ENCODE measurements at regions not wholly inside any gene's neighbourhood (a gene's known extent, or its start where the extent isn't known, plus 50 kb on each side); places are given as distances from the start of the nearest gene placed in this dataset.

GRCh38 chr7:115083935-115084334 lies 162.0 kb downstream of the MDFIC start:
- no peak for TF ChIP-seq CTCF (IDR thresholded peaks at IDR 0.05; ENCODE audit: extremely low read depth in 1 of 2, insufficient read depth in 1 of 2, low read depth in 1 of 2, low read length in 2 of 2)
- no peak for TF ChIP-seq EZH2 (IDR thresholded peaks at IDR 0.05; ENCODE audit: borderline replicate concordance, low read depth, low read length, severe bottlenecking)
- no peak for TF ChIP-seq POLR2A (IDR thresholded peaks at IDR 0.05; ENCODE audit: low read depth, low read length)
- TF ChIP-seq MAX (IDR thresholded peaks at IDR 0.05; ENCODE audit: insufficient read depth, insufficient read length) = no peak

Data from endothelial cell of umbilical vein (primary cell).